Esophagus muscularis mucosa (tissue), 4 donors: ENCODE measurements at regions not wholly inside any gene's neighbourhood (a gene's known extent, or its start where the extent isn't known, plus 50 kb on each side); places are given as distances from the start of the nearest gene placed in this dataset.

Experiments used
- DNase-seq: peaks from one replicate; pipeline ENCODE4 v3.0.0-alpha.2; 2017; ENCODE audit errors: extremely low spot score
- H3K27ac ChIP-seq, 4 donors: fragments of 200-600 bp; sonication (generic); replicated peaks in 1 of 4; 1 replicate in 3 of 4; 2 replicates in 1 of 4; pipeline ENCODE4 v1.5.1; 2016 to 2019; ENCODE audit warnings: mild to moderate bottlenecking in 1 of 4
- H3K27me3 ChIP-seq, 4 donors: fragments of 200-600 bp; sonication (generic); one replicate each; pipeline versions ENCODE4 v1.5.1 to v1.6.0; 2016 to 2019
- H3K36me3 ChIP-seq, 4 donors: fragments of 200-600 bp; sonication (generic); one replicate each; pipeline ENCODE4 v1.5.1; 2016 to 2019
- H3K4me1 ChIP-seq, 4 donors: fragments of 200-600 bp; sonication (generic); one replicate each; pipeline ENCODE4 v1.5.1; 2016 to 2019
- H3K4me3 ChIP-seq, 4 donors: fragments of 200-600 bp; sonication (generic); 1 replicate in 2 of 4; 2 replicates in 2 of 4; pipeline ENCODE4 v1.5.1; 2016 to 2019; ENCODE audit warnings: mild to moderate bottlenecking in 4 of 4, moderate library complexity in 1 of 4
- H3K9me3 ChIP-seq, 4 donors: fragments of 200-600 bp; sonication (generic); 1 replicate in 3 of 4; 2 replicates in 1 of 4; pipeline ENCODE4 v1.5.1; 2016 to 2019
- EP300 ChIP-seq: sonication (generic); formaldehyde crosslinking; IDR thresholded peaks from one replicate; pipeline ENCODE4 v1.6.1; 2017; ENCODE audit warnings: antibody characterized with exemption
- POLR2A ChIP-seq: fragments of 450-650 bp; IDR thresholded peaks from one replicate; pipeline ENCODE4 v1.6.1; 2017; ENCODE audit warnings: antibody characterized with exemption, moderate library complexity, mild to moderate bottlenecking, low read depth
- POLR2AphosphoS5 ChIP-seq, 2 donors: sonication (generic); formaldehyde crosslinking; IDR thresholded peaks; one replicate each; pipeline ENCODE4 v1.6.1; 2017; ENCODE audit warnings: antibody characterized with exemption in 2 of 2
- WGBS: methylation state at CpG from one replicate; pipeline ENCODE4 v1.1.5; 2018; 5-methylcytosine and 5-hydroxymethylcytosine counted together
- intact Hi-C: fragments of 100-400 bp; cut with DNase I; formaldehyde crosslinking; loops from one replicate; pipeline ENCODE4 v1.15.1; 2023
- TF ChIP-seq, protein P1 (sequence below), 3 experiments: fragments of 200-600 bp in 2 of 3; fragments of 450-650 bp in 1 of 3; sonication (generic) in 2 of 3; IDR thresholded peaks; one replicate each; pipeline ENCODE4 v1.5.1; 2017 to 2019; ENCODE audit warnings: antibody characterized with exemption in 3 of 3, mild to moderate bottlenecking in 2 of 3, moderate library complexity in 1 of 3

DNA sequence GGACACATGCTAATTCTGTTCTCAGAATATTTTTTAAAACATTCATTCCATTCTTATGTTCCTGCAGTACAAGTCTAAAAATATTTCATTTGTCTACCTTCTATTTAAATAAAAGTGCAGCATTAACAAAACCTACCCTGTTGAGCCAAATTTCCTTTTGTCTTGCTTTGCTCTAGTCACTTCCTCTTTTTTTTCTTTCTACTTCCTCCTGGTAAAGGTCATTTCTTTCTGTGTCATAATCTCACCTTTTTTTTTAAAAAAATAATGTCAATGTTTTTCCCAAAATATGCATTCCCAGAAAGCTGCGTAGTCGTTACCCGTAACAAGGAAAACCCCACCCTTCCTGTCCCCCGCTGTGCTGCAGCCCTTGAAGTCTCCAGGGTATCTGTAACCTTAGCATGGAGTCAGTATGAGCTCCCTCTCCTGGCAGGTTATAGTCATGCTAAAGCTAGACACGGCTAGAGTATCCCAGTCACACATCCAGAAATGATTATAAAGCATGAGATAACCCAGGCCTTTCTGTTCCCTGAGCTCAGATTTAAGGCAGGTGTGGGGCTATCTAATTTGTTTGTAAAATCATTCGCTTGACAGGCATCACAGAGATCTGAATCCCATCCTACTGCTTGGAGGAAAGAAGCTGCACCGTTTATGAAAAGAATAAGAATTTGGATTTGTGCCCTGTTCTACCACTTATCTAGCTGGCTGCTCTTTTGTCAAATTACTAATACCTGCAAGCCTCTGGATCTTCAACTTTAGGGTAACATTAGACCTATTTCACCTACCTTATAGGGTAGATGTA, 51.1 kb upstream of the EED start:
- peak; percentile 67 for TF ChIP-seq EP300
- TF ChIP-seq POLR2A: no peak
- TF ChIP-seq, protein P1, sequence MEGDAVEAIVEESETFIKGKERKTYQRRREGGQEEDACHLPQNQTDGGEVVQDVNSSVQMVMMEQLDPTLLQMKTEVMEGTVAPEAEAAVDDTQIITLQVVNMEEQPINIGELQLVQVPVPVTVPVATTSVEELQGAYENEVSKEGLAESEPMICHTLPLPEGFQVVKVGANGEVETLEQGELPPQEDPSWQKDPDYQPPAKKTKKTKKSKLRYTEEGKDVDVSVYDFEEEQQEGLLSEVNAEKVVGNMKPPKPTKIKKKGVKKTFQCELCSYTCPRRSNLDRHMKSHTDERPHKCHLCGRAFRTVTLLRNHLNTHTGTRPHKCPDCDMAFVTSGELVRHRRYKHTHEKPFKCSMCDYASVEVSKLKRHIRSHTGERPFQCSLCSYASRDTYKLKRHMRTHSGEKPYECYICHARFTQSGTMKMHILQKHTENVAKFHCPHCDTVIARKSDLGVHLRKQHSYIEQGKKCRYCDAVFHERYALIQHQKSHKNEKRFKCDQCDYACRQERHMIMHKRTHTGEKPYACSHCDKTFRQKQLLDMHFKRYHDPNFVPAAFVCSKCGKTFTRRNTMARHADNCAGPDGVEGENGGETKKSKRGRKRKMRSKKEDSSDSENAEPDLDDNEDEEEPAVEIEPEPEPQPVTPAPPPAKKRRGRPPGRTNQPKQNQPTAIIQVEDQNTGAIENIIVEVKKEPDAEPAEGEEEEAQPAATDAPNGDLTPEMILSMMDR (IDR thresholded peaks at IDR 0.05): peak; percentile 66 to 80 (median 71)
- TF ChIP-seq POLR2AphosphoS5 (IDR thresholded peaks at IDR 0.05): peak; percentile 65 to 74
- intact Hi-C loops: no loop called here
- Histone ChIP-seq H3K27me3 (no peaks in the 10 kb centered on the region), H3K27ac (peak overlapping the region; percentile 15 to 69 (median 42)), H3K9me3 (no peaks in the 10 kb centered on the region), H3K4me3 (peak overlapping the region; percentile 16 to 40 (median 28)), H3K36me3 (no peaks in the 10 kb centered on the region), H3K4me1 (peaks cover 14 to 31% (median 30%) of the 10 kb centered on the region in 4 donors)
- no peak for DNase-seq
- 21% methylated on average over 7 of the region's 7 CpGs for WGBS

DNA sequence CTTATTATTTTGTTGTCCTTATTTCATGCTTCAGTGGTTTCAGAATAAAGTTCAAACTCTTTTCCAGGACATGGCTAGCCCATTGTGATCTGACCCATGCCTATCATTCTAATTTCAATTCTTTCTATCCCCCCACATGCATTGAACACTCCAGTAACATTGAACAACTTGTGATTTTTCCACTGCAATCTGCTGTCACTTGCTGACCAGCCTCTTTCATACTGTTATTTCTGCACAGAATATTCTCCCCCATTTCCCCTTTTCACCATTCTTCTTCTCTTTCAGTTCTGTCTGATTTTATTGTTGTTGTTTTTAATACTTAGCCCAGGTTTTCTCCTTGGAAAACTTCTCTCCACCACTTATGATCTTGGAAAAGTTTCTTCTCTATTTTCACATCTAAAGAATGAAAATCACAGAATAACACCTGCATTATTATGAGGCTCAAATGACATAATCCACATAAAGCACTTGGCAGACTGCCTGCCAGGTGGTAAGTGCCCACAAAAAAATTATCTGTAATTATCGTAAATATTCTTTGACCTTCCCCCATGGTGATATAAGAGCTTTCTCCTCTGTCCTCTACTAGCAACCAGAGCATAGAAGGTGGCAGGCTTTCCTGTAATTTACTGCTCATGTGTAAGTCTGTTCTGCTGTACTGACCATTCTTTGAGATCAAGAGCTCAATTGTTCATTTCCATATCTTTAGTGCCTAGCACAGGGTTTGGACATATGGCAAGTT, 51.9 kb upstream of the EED start:
- Histone ChIP-seq H3K27me3 (no peaks in the 10 kb centered on the region), H3K9me3 (no peaks in the 10 kb centered on the region), H3K36me3 (no peaks in the 10 kb centered on the region), H3K4me3 (peak overlapping the region in 2 of 4 donors; percentile 29 to 40), H3K4me1 (peaks cover 14 to 31% (median 27%) of the 10 kb centered on the region in 4 donors), H3K27ac (peak overlapping the region; percentile 40 to 69 (median 52))
- no peak for DNase-seq
- WGBS: 75% methylated on average over 1 of the region's 1 CpG
- intact Hi-C loops: no loop called here
- TF ChIP-seq EP300: no peak
- TF ChIP-seq POLR2AphosphoS5 (IDR thresholded peaks at IDR 0.05): no peak
- no peak for TF ChIP-seq POLR2A
- TF ChIP-seq, protein P1 (IDR thresholded peaks at IDR 0.05): no peak

DNA sequence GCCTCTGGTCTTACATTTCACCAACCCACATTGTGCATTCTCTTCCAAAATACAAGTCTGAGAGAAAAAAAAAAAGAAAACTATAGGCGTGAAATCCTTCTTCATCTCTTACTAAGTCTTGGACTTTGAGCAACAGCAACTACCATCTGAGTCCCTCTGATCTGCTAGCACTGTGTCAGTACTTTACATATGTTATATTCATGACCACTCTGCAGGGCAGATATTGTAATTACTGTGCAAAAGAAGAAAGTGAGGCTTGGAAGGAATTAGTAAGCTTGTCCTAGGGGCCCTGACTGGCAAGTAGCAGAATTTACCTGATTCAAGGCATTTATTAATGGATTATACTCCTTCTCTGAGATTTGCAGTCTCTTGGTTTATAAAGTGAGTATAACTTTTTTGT, 52.7 kb upstream of the EED start:
- Histone ChIP-seq H3K27me3 (no peaks in the 10 kb centered on the region), H3K36me3 (no peaks in the 10 kb centered on the region), H3K9me3 (no peaks in the 10 kb centered on the region), H3K4me1 (peaks cover 15 to 23% (median 21%) of the 10 kb centered on the region in 4 donors), H3K4me3 (no peak overlapping the region), H3K27ac (no peak overlapping the region)
- intact Hi-C loops: no loop called here
- WGBS: 95% methylated on average over 1 of the region's 1 CpG
- TF ChIP-seq, protein P1 (IDR thresholded peaks at IDR 0.05): no peak
- TF ChIP-seq POLR2A: no peak
- TF ChIP-seq POLR2AphosphoS5 (IDR thresholded peaks at IDR 0.05): no peak
- no peak for TF ChIP-seq EP300
- DNase-seq: no peak

DNA sequence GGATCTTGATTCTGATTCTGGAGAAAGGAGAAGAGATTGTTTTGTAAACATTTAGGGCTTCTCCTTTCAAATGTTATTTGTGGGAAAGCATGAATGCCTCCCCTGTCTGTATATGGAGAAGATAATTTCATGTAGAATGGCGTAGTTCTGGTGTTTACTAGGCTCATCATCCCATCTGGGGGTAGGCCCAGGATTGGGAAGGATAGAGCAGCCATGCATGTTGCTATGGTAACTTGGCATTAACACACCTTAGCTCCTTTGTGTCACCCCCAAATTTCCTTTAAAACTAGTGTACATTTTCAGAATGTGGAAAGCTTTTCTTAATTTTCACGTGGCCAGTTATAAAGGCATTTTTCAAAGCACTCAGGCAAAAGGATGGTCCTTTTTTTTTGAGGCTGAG, 57.5 kb upstream of the EED start:
- Histone ChIP-seq H3K4me3 (no peak overlapping the region), H3K9me3 (no peaks in the 10 kb centered on the region), H3K27ac (no peak overlapping the region), H3K27me3 (no peaks in the 10 kb centered on the region), H3K36me3 (no peaks in the 10 kb centered on the region), H3K4me1 (peaks cover 0 to 12% (median 0%) of the 10 kb centered on the region in 4 donors)
- TF ChIP-seq, protein P1 (IDR thresholded peaks at IDR 0.05): no peak
- TF ChIP-seq EP300 (no peak), POLR2AphosphoS5 (IDR thresholded peaks at IDR 0.05) (no peak), POLR2A (no peak)
- intact Hi-C loops: no loop called here
- DNase-seq: no peak
- 85% methylated on average over 2 of the region's 2 CpGs for WGBS
